ENCODE measurements at regions not wholly inside any gene's neighbourhood (a gene's known extent, or its start where the extent isn't known, plus 50 kb on each side); places are given as distances from the start of the nearest gene placed in this dataset.

- TF ChIP-seq EZH2 (IDR thresholded peaks at IDR 0.05; ENCODE audit: insufficient read depth, poor library complexity, severe bottlenecking), result no peak
- no peak for TF ChIP-seq EZH2phosphoT487 (IDR thresholded peaks at IDR 0.05; ENCODE audit: insufficient read depth, low read depth)
These were observed 103.4 kb upstream of the IRX3 start for GRCh38 chr16:54389836-54390494.

All from GM23248 (cell line).